NCI-H128 (cell line): ENCODE measurements at regions not wholly inside any gene's neighbourhood (a gene's known extent, or its start where the extent isn't known, plus 50 kb on each side); places are given as distances from the start of the nearest gene placed in this dataset.
"Not testable (repeated sequence)": the region's sequence is repeated elsewhere in the genome, so short reads cannot be mapped to it uniquely, and the experiment has no call there.

ENCODE experiments used
- DNase-seq: peaks from one replicate; lab custom pipeline; 2025; ENCODE audit not compliant: unreplicated experiment; lab: John Stamatoyannopoulos, UW

DNA sequence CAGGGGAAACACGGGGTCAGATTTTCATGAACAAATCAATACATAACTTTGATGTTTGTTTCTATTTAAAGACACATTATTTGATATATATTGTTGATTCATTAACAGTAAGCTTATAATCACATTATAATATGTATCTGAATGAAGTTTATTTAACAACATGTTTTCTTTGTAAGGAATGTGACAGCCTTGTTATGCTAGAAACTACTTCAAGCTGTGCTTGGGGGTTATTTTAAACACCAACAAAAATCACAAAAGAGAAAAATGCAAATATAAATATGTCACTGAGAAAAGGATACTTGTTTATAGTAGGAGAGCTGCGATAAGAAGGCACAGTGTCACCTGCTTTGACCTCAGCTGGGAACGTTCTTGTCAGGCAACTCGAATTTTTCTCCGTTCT is 354.6 kb upstream of the AGA start:
- no peak for DNase-seq

DNA sequence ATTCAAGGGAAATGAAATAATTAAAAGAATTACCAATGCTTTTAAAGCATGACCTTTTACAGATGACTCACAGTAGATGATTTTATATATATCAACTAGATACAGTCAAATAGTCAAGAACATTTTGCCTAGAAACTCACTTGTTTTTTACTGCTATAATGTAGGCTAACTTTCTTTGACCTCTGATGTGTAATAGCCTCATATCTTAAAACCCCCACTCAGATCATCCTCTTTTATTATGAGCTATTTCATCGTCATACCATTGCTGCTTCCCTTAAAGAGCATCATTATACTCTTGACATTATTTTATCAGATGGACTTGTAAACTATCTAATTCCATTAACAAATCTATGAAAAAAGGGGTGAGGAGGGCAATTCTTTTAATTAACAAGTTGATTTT is 355.9 kb upstream of the AGA start:
- DNase-seq: no peak

DNA sequence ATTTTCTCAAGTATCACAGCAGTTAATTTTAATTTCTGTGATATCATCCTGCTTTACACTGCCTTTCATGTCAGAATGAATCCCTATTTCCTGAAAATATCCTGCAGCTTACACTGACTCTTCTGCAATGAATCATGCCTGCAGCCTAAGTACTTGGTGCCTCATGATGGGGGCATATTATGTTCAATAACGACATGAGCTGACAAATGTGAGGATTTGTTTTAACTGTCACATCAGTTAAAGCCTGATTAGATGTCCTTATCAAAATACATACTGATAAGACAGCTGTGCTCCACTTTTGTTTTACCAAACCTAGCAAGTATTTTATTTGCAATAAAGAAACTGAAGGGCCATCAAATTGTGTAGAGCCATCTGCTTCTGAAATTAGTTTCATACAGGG is 359.9 kb upstream of the AGA start:
- DNase-seq: no peak

DNA sequence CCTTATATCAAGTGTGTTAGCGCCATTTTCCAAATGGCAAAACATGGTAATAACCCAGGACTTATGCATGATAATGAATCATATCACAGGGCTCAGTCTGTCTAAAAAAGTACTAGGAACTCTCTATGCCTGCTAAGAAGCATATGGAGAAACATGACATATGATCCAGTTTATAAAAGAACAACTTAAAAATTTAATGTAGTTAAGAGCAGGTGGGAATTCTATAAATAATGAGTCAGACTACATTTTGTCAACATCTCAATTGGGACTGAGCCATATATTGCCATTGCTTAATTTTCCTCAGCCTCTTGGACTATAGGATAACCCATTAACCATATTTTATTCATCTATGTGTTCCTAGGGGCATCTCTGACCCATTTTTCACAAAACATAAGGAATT is 360.4 kb upstream of the AGA start:
- DNase-seq: no peak

DNA sequence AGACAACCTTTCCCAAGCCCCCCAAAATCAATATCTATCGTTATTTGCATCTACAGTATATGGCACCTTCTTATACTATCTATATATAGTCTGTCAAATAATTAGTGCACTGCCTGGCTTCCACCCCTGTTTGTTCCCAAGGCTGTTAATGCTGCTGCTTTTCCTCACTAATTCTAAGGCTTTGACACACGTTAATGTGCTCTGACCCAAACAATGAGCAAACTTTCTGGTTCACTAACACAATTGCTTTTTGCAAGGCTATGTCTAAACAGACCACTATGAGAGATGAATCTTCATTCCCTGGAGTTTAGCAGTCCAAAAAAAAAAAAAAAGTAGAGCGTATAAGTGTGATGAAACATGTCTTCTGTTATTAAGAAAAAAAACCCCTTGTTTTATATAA is 360.9 kb upstream of the AGA start:
- no peak for DNase-seq

DNA sequence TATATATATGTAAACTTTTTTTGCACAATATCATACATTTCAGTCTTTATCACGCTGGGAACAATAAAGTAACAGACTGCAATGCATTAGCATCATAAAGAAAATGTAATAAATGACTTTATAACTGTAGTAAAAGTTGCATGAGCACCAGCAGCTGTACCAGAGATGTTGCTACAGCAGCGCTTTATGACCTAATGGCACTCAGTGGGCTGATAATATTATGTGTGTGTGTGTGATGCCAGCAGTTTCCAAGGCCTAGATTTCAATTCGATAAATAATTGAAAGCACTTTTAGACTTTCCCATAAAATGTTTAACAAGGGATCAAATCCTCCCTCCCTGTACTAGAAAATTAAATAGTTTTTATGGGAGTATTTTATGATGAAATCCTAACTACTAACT is 367.6 kb upstream of the AGA start:
- no peak for DNase-seq

DNA sequence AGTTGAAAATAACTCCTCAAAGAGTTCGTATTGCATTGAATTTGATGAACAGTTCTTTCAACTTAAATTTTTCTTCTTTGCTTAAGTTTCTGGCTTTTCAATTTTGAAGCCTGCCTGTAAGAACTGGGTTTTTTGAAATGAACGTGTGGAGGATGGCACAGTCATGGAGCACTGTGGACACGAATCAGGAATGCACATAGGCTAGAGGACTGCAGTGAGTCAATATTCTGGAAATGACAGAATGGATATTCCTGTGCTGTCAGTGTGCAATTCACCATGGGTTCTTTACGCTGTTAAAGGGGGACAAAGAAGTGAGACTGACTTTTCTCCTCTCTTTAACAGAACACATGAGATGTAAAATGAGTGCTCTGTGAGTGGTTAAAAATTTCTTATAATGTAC is 368.0 kb upstream of the AGA start:
- DNase-seq: no peak

DNA sequence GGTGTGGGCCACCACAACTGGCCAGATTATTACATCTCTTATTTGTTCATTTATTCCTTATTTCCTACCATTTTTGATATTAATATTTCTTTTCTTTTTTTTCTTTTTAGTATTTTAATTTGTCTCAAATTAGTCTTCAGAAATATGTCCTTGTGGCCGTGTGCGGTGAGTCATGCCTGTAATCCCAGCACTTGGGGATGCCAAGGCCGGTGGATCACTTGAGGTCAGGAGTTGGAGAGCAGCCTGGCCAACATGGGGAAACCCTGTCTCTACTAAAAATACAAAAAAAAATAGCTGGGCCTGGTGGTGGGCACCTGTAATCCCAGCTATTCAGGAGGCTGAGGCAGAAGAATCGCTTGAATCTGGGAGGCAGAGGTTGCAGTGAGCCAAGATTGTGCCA is 376.2 kb upstream of the AGA start:
- DNase-seq: not testable (repeated sequence)

DNA sequence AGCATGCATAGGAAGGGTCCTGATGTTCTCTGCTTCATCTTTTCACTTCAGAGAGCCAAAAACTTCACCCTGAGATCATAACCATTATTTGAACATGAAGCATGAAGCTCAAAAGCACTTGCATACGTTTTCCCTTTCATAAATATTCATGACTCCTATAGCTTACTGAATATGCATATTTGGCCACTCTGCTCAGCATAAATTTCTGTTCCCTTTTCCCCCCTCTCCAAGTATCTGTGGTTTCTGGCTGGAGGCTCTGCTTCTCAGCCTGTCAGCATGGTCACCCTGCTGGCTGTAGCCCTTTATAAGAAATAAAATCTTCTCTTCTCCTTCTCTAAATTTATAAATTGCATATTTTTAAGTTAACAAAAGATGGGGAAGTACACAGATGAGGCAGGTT is 384.7 kb upstream of the AGA start:
- DNase-seq: no peak

DNA sequence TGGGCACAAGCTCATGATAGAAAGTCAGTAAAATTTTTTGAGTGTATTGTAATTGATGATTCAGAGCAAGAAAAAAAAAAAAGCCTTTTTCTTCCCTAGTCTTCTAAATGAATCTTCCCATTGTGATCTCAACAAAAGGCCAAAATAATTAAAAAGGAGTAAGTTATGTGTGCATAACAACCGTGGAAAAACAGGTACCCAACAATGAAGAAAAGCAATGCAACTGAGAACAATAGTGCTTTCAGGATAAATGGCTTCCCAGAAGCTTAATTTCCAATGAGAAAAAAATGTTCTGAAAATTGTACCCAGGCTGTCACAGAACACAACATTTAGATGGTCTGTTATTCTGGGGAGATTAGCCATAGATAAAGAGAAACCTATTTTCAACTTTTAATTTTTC is 399.0 kb upstream of the AGA start:
- no peak for DNase-seq

DNA sequence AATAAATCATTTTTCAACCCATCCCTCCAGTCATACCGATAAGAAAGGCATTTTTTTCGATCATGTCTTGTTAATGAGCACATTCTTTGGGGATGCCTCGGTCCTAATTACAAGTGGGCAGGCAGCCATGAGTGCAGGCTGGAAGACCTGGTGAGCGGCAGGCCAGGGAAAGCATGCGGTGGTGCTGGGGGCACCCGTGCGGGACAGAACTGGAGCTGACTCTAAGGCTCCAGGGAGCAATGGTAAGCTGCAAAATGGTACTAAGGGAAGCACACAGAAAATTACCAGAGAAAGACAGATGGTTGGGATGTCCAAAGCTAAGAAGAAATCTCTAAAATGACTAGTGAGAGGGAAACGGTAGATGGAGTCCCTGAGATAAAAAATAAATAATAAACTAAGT is 411.0 kb upstream of the AGA start:
- no peak for DNase-seq

DNA sequence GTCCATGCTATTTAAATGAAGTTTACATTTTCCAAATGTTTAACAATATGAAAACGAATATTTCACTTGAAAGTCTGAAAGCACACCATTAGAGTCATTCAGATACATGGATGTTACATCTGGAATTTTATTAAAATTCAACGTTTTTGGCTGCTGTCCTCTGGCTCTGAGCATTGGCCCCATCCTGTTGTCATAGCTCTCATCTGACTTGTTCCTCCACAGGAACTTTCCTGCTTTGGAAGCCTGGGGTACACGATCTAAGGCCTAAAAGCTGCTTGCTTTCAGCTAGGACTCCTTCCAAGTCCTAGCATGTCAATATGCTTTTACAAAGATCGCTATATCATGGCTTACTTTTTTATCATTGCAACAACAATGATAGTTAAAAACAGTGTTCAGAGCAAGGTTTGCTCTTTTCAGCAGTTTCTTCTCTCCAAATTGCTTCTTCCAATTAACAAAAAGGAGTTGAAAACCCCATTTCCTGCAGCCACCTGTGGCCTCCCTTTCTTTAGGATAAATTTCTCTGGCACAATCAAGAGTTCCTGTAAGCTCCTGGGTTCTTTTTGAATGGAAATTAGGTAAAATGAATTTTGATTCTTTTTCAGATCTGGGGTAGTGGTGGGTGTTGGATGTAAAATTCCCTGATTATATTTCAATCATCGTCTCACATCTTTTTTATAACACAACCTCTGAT is 413.4 kb upstream of the AGA start:
- no peak for DNase-seq

DNA sequence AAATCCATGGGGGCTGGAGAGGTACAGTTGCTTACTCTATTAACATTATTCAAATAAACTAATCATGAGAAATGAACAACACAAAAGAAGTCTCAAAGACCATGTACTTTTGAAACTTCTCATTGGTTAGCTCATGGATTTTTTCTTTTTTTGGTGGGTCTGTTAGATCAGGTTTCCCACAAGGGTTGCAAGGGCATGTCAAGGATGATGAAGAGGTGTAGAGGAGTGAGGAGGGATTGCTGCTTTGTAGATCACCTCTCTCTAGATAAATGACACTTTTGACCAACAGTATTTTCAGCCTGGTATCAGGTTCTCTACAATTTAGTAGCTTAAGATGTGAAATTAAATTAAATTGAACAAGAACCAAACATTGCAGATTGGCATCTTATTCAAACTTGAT is 417.9 kb upstream of the AGA start:
- DNase-seq: no peak

DNA sequence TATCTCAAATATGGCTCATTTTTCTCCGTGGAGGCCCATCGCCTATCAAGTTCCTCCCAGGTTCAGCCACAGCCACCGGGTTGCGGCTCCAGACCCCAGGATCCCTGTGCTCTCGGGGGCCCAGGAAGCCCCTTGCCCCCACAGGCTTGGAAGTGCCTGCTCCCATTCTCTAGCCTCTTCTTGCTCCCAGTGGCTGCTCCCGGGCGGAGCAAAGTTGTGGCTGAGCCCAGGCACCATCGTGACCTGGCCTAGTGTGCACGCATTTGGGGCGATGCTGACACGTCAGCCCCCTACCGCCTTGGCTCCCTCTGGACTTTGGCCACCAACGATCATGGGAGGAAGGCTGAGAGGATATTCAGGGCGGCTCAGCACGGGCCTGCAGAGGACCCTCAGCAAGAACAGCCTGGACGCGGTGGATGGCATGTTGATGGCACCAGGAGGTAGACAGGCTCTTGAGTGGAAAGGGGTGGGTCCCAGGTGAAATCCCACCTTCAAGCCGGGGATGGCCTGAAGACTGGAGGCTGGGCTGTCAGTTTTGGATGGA is 419.4 kb upstream of the AGA start:
- no peak for DNase-seq

DNA sequence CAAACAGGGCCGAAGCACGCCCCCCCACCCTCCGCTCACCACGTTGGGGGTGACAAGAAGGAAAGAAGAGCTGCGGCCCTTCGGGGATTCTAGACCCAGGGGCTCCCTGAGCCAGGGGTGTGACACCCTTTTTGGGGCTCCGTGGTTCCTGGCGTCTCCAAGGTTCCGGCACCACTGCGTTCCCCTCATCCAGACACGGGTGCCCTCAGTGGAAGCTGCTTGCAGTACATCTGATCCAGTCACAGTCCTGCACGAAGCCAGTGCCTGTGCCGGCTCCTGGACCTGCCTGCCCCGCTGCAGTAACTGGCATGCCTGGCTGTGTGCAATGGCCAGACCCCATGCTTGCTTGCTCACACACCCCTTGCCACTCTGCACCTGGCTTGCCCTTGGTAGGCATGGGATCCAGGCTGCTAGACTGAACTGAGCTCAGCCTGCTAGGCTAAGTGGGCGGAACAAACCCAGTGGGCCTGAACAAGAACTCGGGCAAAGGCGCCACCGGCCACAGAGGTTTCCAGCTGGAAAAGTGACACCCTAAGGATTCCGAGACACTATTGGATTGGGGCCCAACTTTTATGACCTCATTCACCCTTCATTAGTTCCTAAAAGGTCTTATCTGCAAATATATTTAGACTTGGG is 420.4 kb upstream of the AGA start:
- no peak for DNase-seq

DNA sequence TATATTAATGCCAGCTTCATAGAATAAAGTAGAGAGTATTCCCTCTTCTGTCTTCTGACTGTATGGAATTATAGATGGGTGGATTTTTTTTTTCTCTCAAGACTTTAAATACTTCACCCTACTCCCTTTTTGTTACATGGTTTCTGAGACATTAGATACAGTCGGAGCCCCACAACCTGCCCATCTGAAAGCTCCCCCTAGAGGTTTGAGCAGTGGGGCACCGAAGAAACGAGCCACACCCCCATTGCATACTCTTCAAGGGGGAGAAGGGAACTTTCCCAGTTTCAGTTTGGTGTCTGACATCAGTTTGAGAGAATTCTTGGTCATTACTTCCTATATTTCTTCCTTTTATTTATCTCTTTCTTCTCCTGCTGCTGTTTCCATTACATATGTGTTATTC is 437.6 kb upstream of the AGA start:
- DNase-seq: no peak

DNA sequence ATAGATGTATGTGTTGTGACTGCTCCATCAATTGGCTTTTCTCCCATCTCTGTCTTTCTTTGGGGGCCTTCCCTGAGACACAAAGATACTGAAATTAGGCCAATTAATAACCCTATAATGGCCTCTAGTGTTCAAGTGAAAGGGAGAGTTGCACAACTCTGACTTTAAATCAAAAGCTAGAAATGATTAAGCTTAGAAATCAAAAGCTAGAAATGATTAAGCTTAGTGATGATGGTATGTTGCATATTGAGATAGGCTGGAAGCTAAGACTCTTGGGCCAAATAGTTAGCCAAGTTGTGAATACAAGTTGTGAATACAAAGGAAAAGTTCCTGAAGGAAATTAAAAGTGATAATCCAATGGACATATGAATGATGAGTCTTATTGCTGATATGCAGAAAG is 452.9 kb upstream of the AGA start:
- no peak for DNase-seq

DNA sequence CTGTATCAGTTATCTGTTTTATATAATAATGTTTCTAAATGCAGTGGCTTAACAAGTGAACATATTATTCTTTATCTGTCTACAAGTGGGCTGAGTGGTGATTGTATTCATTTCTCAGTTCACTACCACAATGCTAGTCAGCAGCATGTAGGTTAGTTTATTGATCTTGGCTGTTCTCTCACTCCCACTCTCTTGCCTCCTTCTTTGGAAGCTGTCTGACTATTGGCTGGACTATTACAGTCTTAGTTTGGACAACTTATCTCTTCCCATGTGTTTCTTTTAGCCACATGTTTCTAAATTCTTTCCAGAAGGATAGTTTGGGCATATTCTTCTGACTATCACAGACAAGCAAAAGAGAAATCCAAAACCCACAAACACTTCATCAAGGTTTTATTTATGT is 459.5 kb upstream of the AGA start:
- DNase-seq: no peak

DNA sequence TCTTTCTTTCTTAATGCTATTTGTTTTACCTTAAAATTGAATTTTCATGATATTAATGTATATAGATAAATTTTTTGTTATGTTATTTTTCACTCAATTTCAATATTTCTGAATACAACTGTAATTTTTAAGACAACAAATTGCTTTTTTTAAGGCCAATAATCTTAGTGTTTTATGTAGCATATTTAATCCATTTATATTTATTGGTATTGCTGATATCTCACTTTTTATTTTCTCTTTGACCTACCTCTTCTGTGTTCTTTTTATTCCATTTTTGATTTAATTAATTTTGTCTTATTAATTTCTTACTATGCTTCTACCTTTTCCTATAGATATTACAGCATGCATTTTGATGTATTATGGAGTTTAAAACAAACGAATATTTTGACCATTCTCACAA is 460.1 kb upstream of the AGA start:
- DNase-seq: no peak

DNA sequence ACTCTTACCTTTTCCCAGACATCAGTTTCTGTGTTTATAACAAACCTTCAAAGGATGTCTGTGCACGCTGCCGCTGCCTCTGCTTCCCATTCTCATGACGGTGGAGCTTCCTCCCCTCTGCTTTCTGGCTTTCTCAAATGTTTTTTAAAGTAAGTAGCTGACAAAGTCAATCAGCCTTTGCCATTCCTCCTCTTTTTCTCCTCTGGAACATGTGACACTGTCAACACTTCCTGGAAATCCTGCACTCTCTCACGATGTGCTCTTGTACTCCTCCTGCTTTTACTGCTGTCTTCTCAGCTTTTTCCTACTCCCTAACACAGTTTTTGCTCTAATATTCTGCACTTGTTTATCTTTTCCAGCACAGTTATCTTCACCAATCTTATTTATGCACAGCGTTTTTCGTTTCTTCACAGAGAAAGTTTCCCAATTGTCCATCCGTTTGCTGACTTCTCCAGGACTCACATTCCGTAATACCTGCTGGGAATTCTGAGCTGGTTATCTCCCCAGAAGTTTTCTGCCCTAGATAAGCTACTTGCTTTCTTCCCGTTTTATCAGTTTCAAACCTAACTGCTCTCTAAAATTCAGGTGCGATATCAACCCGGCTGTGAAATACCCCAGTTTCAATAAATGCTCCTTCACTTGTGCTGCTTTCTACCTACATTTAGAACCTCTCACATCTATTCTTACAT is 465.6 kb upstream of the AGA start:
- DNase-seq: no peak

DNA sequence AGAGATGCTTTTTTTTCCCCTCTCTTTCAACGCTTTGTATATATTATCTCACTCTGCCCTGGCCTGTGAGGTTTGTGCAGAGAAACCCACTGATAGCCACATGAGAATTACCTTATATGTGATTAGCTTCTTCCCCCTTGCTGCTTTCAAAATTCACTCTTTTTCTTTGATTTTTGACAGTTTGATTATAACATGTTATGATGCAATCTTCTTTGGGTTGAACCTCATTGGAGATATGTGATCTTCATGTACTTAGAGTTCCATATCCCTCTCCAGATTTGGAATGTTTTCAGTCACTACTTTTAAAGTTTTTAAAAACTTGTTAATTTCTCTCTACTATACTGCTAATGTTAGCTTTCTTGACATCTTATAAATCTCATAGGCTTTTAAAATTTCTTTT is 479.5 kb upstream of the AGA start:
- no peak for DNase-seq

DNA sequence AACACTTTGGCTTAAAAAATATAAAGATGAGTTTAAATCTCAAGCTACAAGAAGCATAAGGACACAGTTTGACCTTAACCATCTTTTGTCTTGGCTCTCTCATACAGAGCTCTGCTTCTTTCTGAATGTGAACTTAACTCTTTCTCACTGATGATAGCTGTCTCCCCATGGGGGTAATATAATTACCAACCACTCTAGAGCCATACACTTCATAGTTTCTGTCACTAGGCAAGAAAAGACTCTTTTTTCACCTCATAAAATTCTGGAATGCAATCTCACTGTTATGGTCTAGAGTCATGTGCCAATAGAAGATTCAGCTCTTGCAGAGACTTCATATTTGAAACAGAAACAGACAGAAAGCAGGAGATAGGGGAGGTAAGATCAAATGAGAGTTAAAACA is 481.7 kb upstream of the AGA start:
- no peak for DNase-seq
